ENCODE measurements at regions not wholly inside any gene's neighbourhood (a gene's known extent, or its start where the extent isn't known, plus 50 kb on each side); places are given as distances from the start of the nearest gene placed in this dataset.

DNA sequence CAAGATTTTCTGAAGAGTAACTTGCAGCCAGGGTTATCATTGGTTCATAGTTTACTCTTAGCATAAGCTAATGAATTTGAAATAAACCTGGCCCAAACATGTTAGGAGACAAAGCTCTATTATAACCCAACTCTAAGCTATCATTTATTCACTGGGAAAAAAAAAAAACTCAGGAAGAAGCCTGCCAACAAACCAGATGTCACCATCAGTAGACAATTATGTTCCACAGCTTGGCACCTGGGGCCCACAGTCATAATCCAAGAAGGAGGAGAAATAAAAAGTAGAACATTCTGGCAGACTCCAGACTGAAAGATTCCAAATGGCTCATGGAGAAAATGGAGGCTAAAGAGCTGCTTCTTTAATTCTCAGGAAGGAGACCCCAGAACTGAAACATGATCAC, 100.0 kb upstream of the CNR1 start:
- no peaks in the 10 kb centered on the region for H3K27me3 ChIP-seq (ENCODE audit: insufficient read depth, low read length, poor library complexity)
- no peak overlapping the region for H3K27ac ChIP-seq (ENCODE audit: low read length)
- H3K4me1 ChIP-seq (ENCODE audit: insufficient read depth, low read length), result no peaks in the 10 kb centered on the region
- no peaks in the 10 kb centered on the region for H3K36me3 ChIP-seq (ENCODE audit: insufficient read depth, low read length)
- H2AFZ ChIP-seq (ENCODE audit: low read depth, low read length), result no peak overlapping the region
- no peak overlapping the region for H3K4me3 ChIP-seq (ENCODE audit: low read depth in 1 of 2, low read length in 2 of 2)
- H3K79me2 ChIP-seq (ENCODE audit: insufficient read depth, low read length), result no peaks in the 10 kb centered on the region
- DNase-seq, result no peak
- ATAC-seq (ENCODE audit: insufficient read depth, low read depth), result no peak
- no peak for TF ChIP-seq EZH2 (IDR thresholded peaks at IDR 0.05; ENCODE audit: borderline replicate concordance, low read depth, low read length, severe bottlenecking)
- TF ChIP-seq CTCF (IDR thresholded peaks at IDR 0.05; ENCODE audit: borderline replicate concordance, extremely low read depth, low read length, poor library complexity, severe bottlenecking), result no peak
- H3K9ac ChIP-seq (ENCODE audit: low read depth, low read length), result no peak overlapping the region
- H3K9me3 ChIP-seq (ENCODE audit: insufficient read depth, low read length, severe bottlenecking), result no peaks in the 10 kb centered on the region
- no peak overlapping the region for H3K4me2 ChIP-seq (ENCODE audit: insufficient read depth, low read length)
- no peaks in the 10 kb centered on the region for H4K20me1 ChIP-seq (ENCODE audit: insufficient read depth, low read length)

DNA sequence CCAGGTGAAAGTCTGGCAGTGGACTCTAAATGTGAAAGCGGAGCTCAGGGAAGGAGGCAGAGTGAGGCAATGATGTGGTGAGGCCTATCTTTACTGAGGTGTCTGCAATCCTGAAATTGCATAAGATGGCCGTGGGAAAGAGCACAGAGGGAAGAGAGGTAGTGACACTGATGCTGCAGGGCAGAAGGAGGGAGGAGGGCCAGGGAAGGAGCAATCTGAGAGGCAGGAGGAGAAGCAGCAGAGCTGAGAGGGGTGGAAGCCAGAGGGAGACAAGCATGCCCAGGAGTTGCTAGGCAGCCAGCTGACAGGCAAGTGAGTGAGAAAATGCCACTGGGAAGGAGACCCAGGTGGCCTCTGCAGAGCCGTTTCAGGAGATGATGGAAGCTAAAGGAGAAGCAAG, 97.4 kb upstream of the CNR1 start:
- no peaks in the 10 kb centered on the region for H3K27me3 ChIP-seq (ENCODE audit: insufficient read depth, low read length, poor library complexity)
- no peak overlapping the region for H2AFZ ChIP-seq (ENCODE audit: low read depth, low read length)
- no peaks in the 10 kb centered on the region for H3K36me3 ChIP-seq (ENCODE audit: insufficient read depth, low read length)
- H3K9ac ChIP-seq (ENCODE audit: low read depth, low read length), result no peak overlapping the region
- no peak for DNase-seq
- no peak overlapping the region for H3K4me3 ChIP-seq (ENCODE audit: low read depth in 1 of 2, low read length in 2 of 2)
- no peaks in the 10 kb centered on the region for H3K9me3 ChIP-seq (ENCODE audit: insufficient read depth, low read length, severe bottlenecking)
- no peak overlapping the region for H3K27ac ChIP-seq (ENCODE audit: low read length)
- H3K79me2 ChIP-seq (ENCODE audit: insufficient read depth, low read length), result no peaks in the 10 kb centered on the region
- no peaks in the 10 kb centered on the region for H3K4me1 ChIP-seq (ENCODE audit: insufficient read depth, low read length)
- no peak for ATAC-seq (ENCODE audit: insufficient read depth, low read depth)
- no peak overlapping the region for H3K4me2 ChIP-seq (ENCODE audit: insufficient read depth, low read length)
- H4K20me1 ChIP-seq (ENCODE audit: insufficient read depth, low read length), result no peaks in the 10 kb centered on the region
- TF ChIP-seq EZH2 (IDR thresholded peaks at IDR 0.05; ENCODE audit: borderline replicate concordance, low read depth, low read length, severe bottlenecking) (no peak), CTCF (IDR thresholded peaks at IDR 0.05; ENCODE audit: borderline replicate concordance, extremely low read depth, low read length, poor library complexity, severe bottlenecking) (no peak)

GRCh38 chr6:88262332-88262731, 96.2 kb upstream of the CNR1 start:
- Histone ChIP-seq H3K79me2 (ENCODE audit: insufficient read depth, low read length) (no peaks in the 10 kb centered on the region), H2AFZ (ENCODE audit: low read depth, low read length) (no peak overlapping the region), H3K4me3 (ENCODE audit: low read depth in 1 of 2, low read length in 2 of 2) (no peak overlapping the region), H3K27me3 (ENCODE audit: insufficient read depth, low read length, poor library complexity) (no peaks in the 10 kb centered on the region), H3K4me2 (ENCODE audit: insufficient read depth, low read length) (no peak overlapping the region), H3K9ac (ENCODE audit: low read depth, low read length) (no peak overlapping the region), H3K36me3 (ENCODE audit: insufficient read depth, low read length) (no peaks in the 10 kb centered on the region), H3K4me1 (ENCODE audit: insufficient read depth, low read length) (no peaks in the 10 kb centered on the region), H3K27ac (ENCODE audit: low read length) (no peak overlapping the region), H4K20me1 (ENCODE audit: insufficient read depth, low read length) (no peaks in the 10 kb centered on the region), H3K9me3 (ENCODE audit: insufficient read depth, low read length, severe bottlenecking) (no peaks in the 10 kb centered on the region)
- TF ChIP-seq CTCF (IDR thresholded peaks at IDR 0.05; ENCODE audit: borderline replicate concordance, extremely low read depth, low read length, poor library complexity, severe bottlenecking) (no peak), EZH2 (IDR thresholded peaks at IDR 0.05; ENCODE audit: borderline replicate concordance, low read depth, low read length, severe bottlenecking) (no peak)
- DNase-seq (no peak), ATAC-seq (ENCODE audit: insufficient read depth, low read depth) (no peak)

GRCh38 chr6:88251301-88251700, 85.2 kb upstream of the CNR1 start:
- Histone ChIP-seq H4K20me1 (ENCODE audit: insufficient read depth, low read length) (no peaks in the 10 kb centered on the region), H3K79me2 (ENCODE audit: insufficient read depth, low read length) (no peaks in the 10 kb centered on the region), H3K4me3 (ENCODE audit: low read depth in 1 of 2, low read length in 2 of 2) (no peak overlapping the region), H3K9me3 (ENCODE audit: insufficient read depth, low read length, severe bottlenecking) (no peaks in the 10 kb centered on the region), H3K27ac (ENCODE audit: low read length) (no peak overlapping the region), H3K36me3 (ENCODE audit: insufficient read depth, low read length) (no peaks in the 10 kb centered on the region), H2AFZ (ENCODE audit: low read depth, low read length) (no peak overlapping the region), H3K4me2 (ENCODE audit: insufficient read depth, low read length) (no peak overlapping the region), H3K9ac (ENCODE audit: low read depth, low read length) (no peak overlapping the region), H3K27me3 (ENCODE audit: insufficient read depth, low read length, poor library complexity) (no peaks in the 10 kb centered on the region), H3K4me1 (ENCODE audit: insufficient read depth, low read length) (no peaks in the 10 kb centered on the region)
- ATAC-seq (ENCODE audit: insufficient read depth, low read depth) (no peak), DNase-seq (no peak)
- no peak for TF ChIP-seq EZH2 (IDR thresholded peaks at IDR 0.05; ENCODE audit: borderline replicate concordance, low read depth, low read length, severe bottlenecking)
- no peak for TF ChIP-seq CTCF (IDR thresholded peaks at IDR 0.05; ENCODE audit: borderline replicate concordance, extremely low read depth, low read length, poor library complexity, severe bottlenecking)

Measured in DND-41 (cell line).